ENCODE measurements at regions not wholly inside any gene's neighbourhood (a gene's known extent, or its start where the extent isn't known, plus 50 kb on each side); places are given as distances from the start of the nearest gene placed in this dataset.
A peak's percentile ranks its signal among the peaks of the same experiment; 100 is the strongest.

GRCh38 chr6:22670605-22671004 is 101.2 kb downstream of the HDGFL1 start:
- no peak for DNase-seq

- no peak for DNase-seq
These were observed 104.1 kb downstream of the HDGFL1 start for GRCh38 chr6:22673474-22673873.

- no peak for DNase-seq
These were observed 111.6 kb downstream of the HDGFL1 start for GRCh38 chr6:22680950-22681349.

- no peak for DNase-seq
These were observed 112.4 kb downstream of the HDGFL1 start for GRCh38 chr6:22681761-22682160.

GRCh38 chr6:22682979-22683378 is 113.6 kb downstream of the HDGFL1 start:
- no peak for DNase-seq

- no peak for DNase-seq
These were observed 121.1 kb downstream of the HDGFL1 start for GRCh38 chr6:22690446-22690845.

GRCh38 chr6:22694092-22694724 is 124.8 kb downstream of the HDGFL1 start:
- no peak for DNase-seq

- DNase-seq = no peak
These were observed 127.1 kb downstream of the HDGFL1 start for GRCh38 chr6:22696481-22696880.

GRCh38 chr6:22697306-22697705 is 127.9 kb downstream of the HDGFL1 start:
- no peak for DNase-seq

GRCh38 chr6:22699151-22699550 is 129.8 kb downstream of the HDGFL1 start:
- DNase-seq = no peak

GRCh38 chr6:22706651-22707050 is 137.3 kb downstream of the HDGFL1 start:
- DNase-seq = no peak

- no peak for DNase-seq
These were observed 139.1 kb downstream of the HDGFL1 start for GRCh38 chr6:22708469-22708868.

GRCh38 chr6:22709803-22710202 is 140.4 kb downstream of the HDGFL1 start:
- no peak for DNase-seq

- no peak for DNase-seq
These were observed 147.4 kb downstream of the HDGFL1 start for GRCh38 chr6:22716721-22717120.

- peak; percentile 81 for DNase-seq
These were observed 148.5 kb downstream of the HDGFL1 start for GRCh38 chr6:22717915-22718314.

- no peak for DNase-seq
These were observed 153.5 kb downstream of the HDGFL1 start for GRCh38 chr6:22722913-22723312.

GRCh38 chr6:22726966-22727365 is 157.6 kb downstream of the HDGFL1 start:
- no peak for DNase-seq

- DNase-seq = no peak
These were observed 158.3 kb downstream of the HDGFL1 start for GRCh38 chr6:22727710-22728109.

- DNase-seq = no peak
These were observed 163.0 kb downstream of the HDGFL1 start for GRCh38 chr6:22732176-22732970.

- no peak for DNase-seq
These were observed 167.4 kb downstream of the HDGFL1 start for GRCh38 chr6:22736740-22737139.

- DNase-seq = no peak
These were observed 168.0 kb downstream of the HDGFL1 start for GRCh38 chr6:22737331-22737730.

- DNase-seq = no peak
These were observed 168.8 kb downstream of the HDGFL1 start for GRCh38 chr6:22738194-22738593.

GRCh38 chr6:22747571-22747970 is 178.2 kb downstream of the HDGFL1 start:
- no peak for DNase-seq

GRCh38 chr6:22748681-22749080 is 179.3 kb downstream of the HDGFL1 start:
- no peak for DNase-seq

GRCh38 chr6:22749696-22750095 is 180.3 kb downstream of the HDGFL1 start:
- DNase-seq = no peak
